K562 (cell line): ENCODE measurements at regions not wholly inside any gene's neighbourhood (a gene's known extent, or its start where the extent isn't known, plus 50 kb on each side); places are given as distances from the start of the nearest gene placed in this dataset.

Experiments
- ATAC-seq: fragments of 200-7000 bp; cut with Tn5 transposase; 3 replicates; pipeline ENCODE4 v1.9.1; 2020; ENCODE audit warnings: moderate library complexity
- BruUV-seq: library from RNA; stranded (reverse); fragments of 400-500 nt; replicated peaks from 2 replicates; lab custom pipeline; 2021; lab: Mats Ljungman, UMichigan
- CTCF ChIA-PET: fragments of 300-600 bp; formaldehyde crosslinking; extraction: SDS; loops from one replicate; lab custom pipeline; 2021; ENCODE audit warnings: low intra/inter-chr PET ratio; lab: Yijun Ruan, JAX
- POLR2A ChIA-PET: fragments of 300-600, 350-650 bp; sonication (Branson Sonifier 250); formaldehyde crosslinking; extraction: SDS; loops from one replicate; lab custom pipeline; 2021; ENCODE audit warnings: antibody characterized with exemption, inconsistent platforms; lab: Yijun Ruan, JAX
- DNase-seq, 4 experiments: peaks; one replicate each; pipeline versions ENCODE4 v3.0.0 to v3.0.0-alpha.2; 2011 to 2018; ENCODE audit warnings: low spot score in 3 of 4, mixed read lengths in 3 of 4; ENCODE audit errors: extremely low read depth in 1 of 4
- FAIRE-seq: peaks from 2 replicates; lab custom pipeline; 2011; peaks lifted over from hg19 to GRCh38; lab: Jason Lieb, UNC
- H2AFZ ChIP-seq: 2 replicates; pipeline ENCODE4 v1.6.0; 2011; ENCODE audit warnings: low read depth, low read length, control low read depth, inconsistent platforms
- H3K27ac ChIP-seq: fragments of 200-600 bp; 3 replicates; pipeline ENCODE4 v1.8.0; 2011; ENCODE audit warnings: low read depth, mild to moderate bottlenecking, control low read depth, inconsistent platforms, low read length, moderate library complexity, mixed read lengths; ENCODE audit errors: extremely low read depth
- H3K27me3 ChIP-seq, 2 experiments: fragments of 300-600 bp in 1 of 2; 2 replicates in 1 of 2; 3 replicates in 1 of 2; pipeline versions ENCODE4 v1.6.0 to v1.8.0; 2011; ENCODE audit warnings: inconsistent platforms in 2 of 2, low read length in 2 of 2, mild to moderate bottlenecking in 1 of 2, mixed read lengths in 1 of 2, moderate library complexity in 1 of 2; ENCODE audit not compliant: control insufficient read depth in 2 of 2, insufficient read depth in 2 of 2
- H3K36me3 ChIP-seq: fragments of 300-600 bp; 3 replicates; pipeline ENCODE4 v1.8.0; 2011; ENCODE audit warnings: mild to moderate bottlenecking, low read length, inconsistent platforms; ENCODE audit not compliant: control insufficient read depth, insufficient read depth
- H3K4me1 ChIP-seq, 2 experiments: fragments of 200-600 bp in 1 of 2; replicated peaks in 1 of 2; 2 replicates in 1 of 2; 3 replicates in 1 of 2; pipeline versions ENCODE4 v1.5.1 to v1.8.0; 2011; ENCODE audit warnings: inconsistent platforms in 2 of 2, low read length in 2 of 2, mild to moderate bottlenecking in 1 of 2, mixed read lengths in 1 of 2, moderate library complexity in 1 of 2; ENCODE audit not compliant: control insufficient read depth in 2 of 2, insufficient read depth in 2 of 2
- H3K4me2 ChIP-seq: 2 replicates; pipeline ENCODE4 v1.6.1; 2011; ENCODE audit warnings: low read length, control low read depth, inconsistent platforms, mixed read lengths; ENCODE audit not compliant: insufficient read depth
- H3K4me3 ChIP-seq: fragments of 200-600 bp; sonication (generic), shearing (Covaris generic); 2 replicates; pipeline ENCODE4 v1.5.1; 2016; ENCODE audit warnings: control low read depth, inconsistent platforms
- H3K79me2 ChIP-seq: fragments of 200-600 bp; 3 replicates; pipeline ENCODE4 v1.8.0; 2011; ENCODE audit warnings: low read length, inconsistent platforms; ENCODE audit not compliant: control insufficient read depth, insufficient read depth
- H3K9ac ChIP-seq, 2 experiments: 2 replicates each; pipeline versions ENCODE4 v1.6.0 to v1.6.1; 2011; ENCODE audit warnings: low read depth in 2 of 2, low read length in 2 of 2, control low read depth in 1 of 2, inconsistent platforms in 1 of 2, mild to moderate bottlenecking in 1 of 2, mixed read lengths in 1 of 2; ENCODE audit not compliant: insufficient read depth in 1 of 2
- H3K9me1 ChIP-seq: one replicate; pipeline ENCODE4 v1.6.0; 2011; ENCODE audit warnings: inconsistent platforms, mild to moderate bottlenecking, low read length, moderate library complexity; ENCODE audit not compliant: control insufficient read depth, insufficient read depth
- H3K9me3 ChIP-seq: replicated peaks from 2 replicates; pipeline ENCODE4 v1.5.1; 2011; ENCODE audit warnings: low read depth, low read length, inconsistent platforms; ENCODE audit not compliant: control insufficient read depth, insufficient read depth
- H4K20me1 ChIP-seq: replicated peaks from 2 replicates; pipeline ENCODE4 v1.6.1; 2011; ENCODE audit warnings: low read length, inconsistent platforms, mixed read lengths; ENCODE audit not compliant: control insufficient read depth, insufficient read depth
- CHCHD3 ChIP-seq: fragments of 250-450 bp; sonication (Bioruptor Pico); IDR thresholded peaks from 2 replicates; pipeline ENCODE4 v2.1.2; 2022; ENCODE audit warnings: mild to moderate bottlenecking
- E2F5 ChIP-seq: sonication (generic); formaldehyde crosslinking; IDR thresholded peaks from 2 replicates; pipeline ENCODE4 v1.8.0; 2022; ENCODE audit warnings: mild to moderate bottlenecking, missing genetic modification reagents
- ETV6 ChIP-seq, 3 experiments: fragments of 150-350 bp in 1 of 3; sonication (generic) in 1 of 3; formaldehyde crosslinking in 1 of 3; IDR thresholded peaks; 2 replicates each; pipeline versions ENCODE4 v1.6.1 to v1.8.0; 2014 to 2022; ENCODE audit warnings: borderline replicate concordance in 2 of 3, low read depth in 2 of 3, antibody characterized with exemption in 1 of 3, low read length in 1 of 3, mild to moderate bottlenecking in 1 of 3, missing genetic modification reagents in 1 of 3
- FUS ChIP-seq: fragments of 200-400 bp; formaldehyde crosslinking; optimal IDR thresholded peaks from 2 replicates; pipeline ENCODE3; 2017; ENCODE audit warnings: low read depth, low read length
- IFI16 ChIP-seq: fragments of 250-450 bp; sonication (Bioruptor Pico); IDR thresholded peaks from 2 replicates; pipeline ENCODE4 v2.1.2; 2022; ENCODE audit warnings: mild to moderate bottlenecking, inconsistent platforms
- LARP7 ChIP-seq: fragments of 450-650 bp; IDR thresholded peaks from 2 replicates; pipeline ENCODE4 v1.6.1; 2016
- NFE2 ChIP-seq: IDR thresholded peaks from 2 replicates; pipeline ENCODE4 v1.6.1; 2014; ENCODE audit warnings: antibody characterized with exemption, low read depth
- NFRKB ChIP-seq: fragments of 450-650 bp; IDR thresholded peaks from 2 replicates; pipeline ENCODE4 v1.6.1; 2016; ENCODE audit warnings: low read depth
- NR1H2 ChIP-seq: sonication (generic); formaldehyde crosslinking; IDR thresholded peaks from 2 replicates; pipeline ENCODE4 v1.4.0; 2020; ENCODE audit warnings: mild to moderate bottlenecking, missing genetic modification reagents
- PRMT5 ChIP-seq: sonication (generic); formaldehyde crosslinking; IDR thresholded peaks from 2 replicates; pipeline ENCODE4 v1.5.0; 2020; ENCODE audit warnings: missing genetic modification reagents
- SAFB ChIP-seq: fragments of 200-400 bp; formaldehyde crosslinking; IDR thresholded peaks from 2 replicates; pipeline ENCODE4 v1.6.1; 2017; ENCODE audit warnings: low read depth, low read length, borderline replicate concordance
- SETDB1 ChIP-seq: IDR thresholded peaks from one replicate; pipeline ENCODE4 v1.6.1; 2012; ENCODE audit warnings: low read length, control low read depth, inconsistent platforms
- SIX5 ChIP-seq, 2 experiments: IDR thresholded peaks; 2 replicates each; pipeline ENCODE4 v1.6.1; 2011; ENCODE audit warnings: low read length in 2 of 2, borderline replicate concordance in 1 of 2, low read depth in 1 of 2, mild to moderate bottlenecking in 1 of 2, moderate library complexity in 1 of 2; ENCODE audit not compliant: insufficient read depth in 1 of 2
- SREBF1 ChIP-seq: fragments of 150-350 bp; IDR thresholded peaks from 2 replicates; pipeline ENCODE4 v1.6.1; 2014; ENCODE audit warnings: antibody characterized with exemption, low read depth, low read length, borderline replicate concordance
- U2AF2 ChIP-seq: fragments of 200-400 bp; formaldehyde crosslinking; optimal IDR thresholded peaks from 2 replicates; pipeline ENCODE3; 2017; ENCODE audit warnings: low read depth, mild to moderate bottlenecking, low read length
- ZBTB26 ChIP-seq: fragments of 450-650 bp; formaldehyde crosslinking; IDR thresholded peaks from 2 replicates; pipeline ENCODE4 v1.4.0; 2022; ENCODE audit warnings: missing genetic modification characterization
- ZEB2 ChIP-seq: fragments of 450-650 bp; IDR thresholded peaks from 2 replicates; pipeline ENCODE4 v1.6.1; 2016
- ZNF133 ChIP-seq: fragments of 250-450 bp; sonication (Bioruptor Pico); IDR thresholded peaks from 2 replicates; pipeline ENCODE4 v1.4.0; 2020; ENCODE audit warnings: mild to moderate bottlenecking
- ZNF551 ChIP-seq: fragments of 250-450 bp; sonication (Bioruptor Pico); IDR thresholded peaks from 2 replicates; pipeline ENCODE4 v1.5.0; 2021; ENCODE audit warnings: mild to moderate bottlenecking, moderate library complexity
- ZNF586 ChIP-seq: fragments of 450-650 bp; formaldehyde crosslinking; conservative IDR thresholded peaks from 2 replicates; pipeline ENCODE4 v1.4.0; 2020; ENCODE audit warnings: mild to moderate bottlenecking, moderate library complexity
- ZNF717 ChIP-seq: fragments of 250-450 bp; sonication (Bioruptor Pico); IDR thresholded peaks from 2 replicates; pipeline ENCODE4 v1.5.0; 2021
- ZNF77 ChIP-seq: fragments of 250-450 bp; sonication (Bioruptor Pico); IDR thresholded peaks from 2 replicates; pipeline ENCODE4 v1.5.0; 2020
- ZSCAN32 ChIP-seq: fragments of 450-650 bp; formaldehyde crosslinking; IDR thresholded peaks from 2 replicates; pipeline ENCODE4 v1.4.0; 2020; ENCODE audit warnings: mild to moderate bottlenecking, moderate library complexity
- WGBS: fragments of 100-300 bp; shearing (Covaris generic); methylation state at CpG from one replicate; pipeline ENCODE4 v1.1.6; 2016; ENCODE audit warnings: low coverage, mixed read lengths; ENCODE audit not compliant: insufficient coverage; ENCODE audit errors: missing lambda C conversion rate; 5-methylcytosine and 5-hydroxymethylcytosine counted together
- in situ Hi-C: fragments of 300-500 bp; cut with MboI; formaldehyde crosslinking; loops from 4 replicates; pipeline ENCODE4 v1.15.0; 2018; ENCODE audit warnings: inconsistent platforms, mixed read lengths
- intact Hi-C: fragments of 100-400 bp; cut with micrococcal nuclease; formaldehyde crosslinking; loops from 2 replicates; pipeline ENCODE4 v1.14.2; 2022

GRCh38 chr13:24032252-24032651 lies 128.3 kb upstream of the SPATA13 start (continued):
- TF ChIP-seq ZSCAN32 (CRISPR knock-in tag) (no peak), SAFB (no peak), ETV6 (IDR thresholded peaks at IDR 0.05; ENCODE audit: borderline replicate concordance in 1 of 2, low read depth in 2 of 2, low read length in 1 of 2) (no peak), ETV6 (CRISPR knock-in tag; IDR thresholded peaks at IDR 0.05; ENCODE audit: borderline replicate concordance) (no peak), ZEB2 (no peak), PRMT5 (CRISPR knock-in tag) (no peak)
- TF ChIP-seq, all 486 proteins: peak for 0

GRCh38 chr13:24032674-24033073 lies 127.8 kb upstream of the SPATA13 start:
- no peak overlapping the region for H2AFZ ChIP-seq
- FAIRE-seq (no peak), DNase-seq (no peak), ATAC-seq (no peak)
- no peaks in the 10 kb centered on the region for H4K20me1 ChIP-seq
- TF ChIP-seq FUS (no peak), E2F5 (no peak), ZNF77 (CRISPR knock-in tag) (no peak), U2AF2 (no peak), CHCHD3 (CRISPR knock-in tag) (no peak), ZNF551 (CRISPR knock-in tag) (no peak), ZBTB26 (CRISPR knock-in tag) (no peak), SETDB1 (no peak), NFRKB (no peak), ZNF133 (CRISPR knock-in tag) (no peak), IFI16 (CRISPR knock-in tag) (no peak), ZNF717 (CRISPR knock-in tag) (no peak), NR1H2 (no peak), ZNF586 (CRISPR knock-in tag) (no peak), SREBF1 (no peak), SIX5 (IDR thresholded peaks at IDR 0.05; ENCODE audit: borderline replicate concordance in 1 of 2, insufficient read depth in 1 of 2, low read depth in 1 of 2, low read length in 2 of 2) (no peak), NFE2 (no peak), LARP7 (no peak)
- in situ Hi-C loops: no loop called here
- intact Hi-C loops: no loop called here
- no peak overlapping the region for H3K27ac ChIP-seq
- H3K9me3 ChIP-seq: no peaks in the 10 kb centered on the region
- H3K4me3 ChIP-seq: no peak overlapping the region
- WGBS: 0% methylated on average over 2 of the region's 2 CpGs
- no peak overlapping the region for H3K4me2 ChIP-seq
- no peaks in the 10 kb centered on the region for H3K36me3 ChIP-seq
- ChIA-PET POLR2A (no interaction called here), CTCF (no interaction called here)
- H3K79me2 ChIP-seq: no peaks in the 10 kb centered on the region
- H3K4me1 ChIP-seq: no peaks in the 10 kb centered on the region
- no TSS peak for BruUV-seq
- H3K9ac ChIP-seq: no peak overlapping the region
- H3K9me1 ChIP-seq: no peaks in the 10 kb centered on the region
- no peaks in the 10 kb centered on the region; a peak in 1 of 5 replicates for H3K27me3 ChIP-seq
